GM21390 (cell line): ENCODE measurements at regions not wholly inside any gene's neighbourhood (a gene's known extent, or its start where the extent isn't known, plus 50 kb on each side); places are given as distances from the start of the nearest gene placed in this dataset.

Source experiments
- ATAC-seq: cut with Tn5 transposase; IDR thresholded peaks from one replicate; pipeline ENCODE4 v1.9.1; 2021; ENCODE audit not compliant: unreplicated experiment

DNA sequence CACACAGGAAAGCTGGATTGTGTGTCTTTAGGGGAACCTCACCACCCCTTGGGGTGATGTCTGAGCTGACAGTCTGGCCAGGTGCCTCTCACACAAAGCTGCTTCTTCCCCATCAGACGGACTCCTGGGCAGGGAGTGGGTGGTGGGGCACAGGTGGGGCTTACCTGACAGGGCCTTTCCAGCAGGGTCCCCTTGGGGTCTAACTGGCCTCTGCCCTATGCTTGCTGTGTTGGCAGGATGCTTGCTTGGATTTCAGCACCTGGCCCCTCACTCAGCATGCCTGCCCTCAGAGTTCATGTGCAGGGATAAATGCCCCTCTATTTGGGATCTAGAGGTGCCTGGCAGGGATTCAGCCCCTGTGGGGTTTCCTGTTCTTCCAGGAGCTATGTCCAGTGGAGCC, 496.9 kb upstream of the ZMIZ1 start:
- ATAC-seq: no peak

DNA sequence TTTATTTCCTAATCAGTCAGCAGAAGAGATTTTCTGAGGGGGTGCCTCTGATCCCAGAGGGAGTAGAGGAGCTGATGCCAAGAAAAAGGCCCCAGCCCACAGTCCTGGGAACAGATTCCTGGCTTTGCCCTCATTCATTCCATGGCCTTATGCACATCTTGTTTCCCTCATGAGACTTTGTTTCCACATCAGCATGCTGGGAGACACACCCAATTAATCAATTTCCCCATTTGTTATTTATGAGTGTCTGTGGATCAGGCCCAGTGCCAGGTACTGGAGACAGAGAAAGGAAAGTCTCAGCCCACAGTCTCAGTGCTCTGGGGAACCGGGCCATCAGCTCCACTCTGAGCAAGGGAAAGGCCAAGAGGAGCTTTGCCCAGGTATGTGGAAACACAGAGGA, 496.2 kb upstream of the ZMIZ1 start:
- ATAC-seq: no peak

DNA sequence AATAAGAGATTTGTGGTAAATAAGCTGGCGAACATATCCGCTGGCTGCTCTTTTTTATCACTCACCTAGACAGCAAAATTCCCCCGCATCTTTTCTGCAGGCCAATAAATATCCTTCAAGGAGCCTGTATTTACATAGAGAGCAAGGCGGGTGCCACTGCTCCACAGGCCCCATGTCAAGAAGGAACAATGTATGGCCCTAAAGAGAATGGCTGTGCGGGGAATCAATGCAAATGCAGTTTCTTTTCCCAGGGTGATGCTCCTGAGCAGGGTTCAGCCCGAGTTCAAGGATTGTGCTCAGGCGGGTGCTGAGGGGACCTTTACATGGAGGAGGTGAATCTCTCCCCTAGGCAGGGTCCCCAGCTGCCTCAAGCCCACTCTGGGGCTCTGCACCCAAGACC, 494.2 kb upstream of the ZMIZ1 start:
- ATAC-seq: no peak

DNA sequence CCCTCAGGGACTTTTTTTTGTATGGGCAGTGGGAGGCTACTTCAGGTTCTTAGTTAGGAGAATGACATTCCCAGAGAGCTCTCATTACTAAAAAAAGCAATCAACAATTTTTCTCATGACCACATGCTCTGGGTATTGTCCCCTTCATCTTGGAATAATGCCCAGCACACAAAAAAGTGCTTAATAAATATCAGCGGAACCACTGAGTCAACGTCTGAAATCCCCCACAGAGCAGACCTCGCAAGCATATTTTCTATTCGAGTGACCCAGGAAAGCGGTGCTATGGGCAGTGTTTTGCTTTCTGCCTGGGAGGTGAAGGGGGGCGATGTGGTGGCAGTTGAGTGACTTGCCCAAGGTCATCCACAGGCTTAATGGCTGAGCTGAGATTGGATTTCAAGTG, 493.4 kb upstream of the ZMIZ1 start:
- no peak for ATAC-seq

GRCh38 chr10:78576276-78576675, 492.5 kb upstream of the ZMIZ1 start:
- no peak for ATAC-seq

DNA sequence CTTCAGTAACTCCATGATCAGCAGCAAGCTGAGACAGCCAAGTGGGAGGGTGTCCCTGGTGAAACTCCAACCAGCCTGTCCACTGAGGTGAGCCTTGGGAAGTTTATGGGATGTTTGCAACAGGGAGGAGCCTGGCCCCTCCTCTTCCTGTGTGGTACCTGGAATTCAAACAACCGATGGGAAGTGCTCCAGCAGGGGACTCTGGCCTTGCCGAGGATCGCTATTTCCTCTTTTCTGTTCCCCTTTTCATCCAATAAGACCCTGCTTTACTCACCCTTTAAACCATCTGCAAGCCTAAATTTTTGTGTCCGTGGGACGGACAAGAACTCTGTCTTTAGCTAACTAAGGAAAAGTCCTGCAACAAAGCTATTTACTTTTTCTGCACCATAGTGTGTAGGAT, 491.1 kb upstream of the ZMIZ1 start:
- no peak for ATAC-seq

DNA sequence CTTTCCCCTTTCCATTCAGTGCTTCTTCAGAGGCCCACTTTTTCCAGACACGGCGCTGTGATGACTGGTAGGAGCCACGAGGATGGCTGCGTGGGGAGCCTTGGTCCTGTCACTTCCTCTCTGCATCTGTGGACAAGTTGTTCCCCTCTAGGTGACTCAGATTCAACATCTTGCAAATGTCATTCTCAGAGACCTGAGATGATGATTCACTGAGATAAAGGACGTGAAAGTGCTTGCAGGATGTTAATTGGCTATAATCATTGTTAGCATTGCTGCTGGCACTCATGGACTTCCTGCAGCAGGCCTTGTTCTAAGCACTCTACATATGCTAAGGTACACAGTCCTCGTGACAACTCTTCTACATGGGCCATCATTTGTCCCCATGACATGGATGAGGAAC, 489.8 kb upstream of the ZMIZ1 start:
- ATAC-seq: no peak

GRCh38 chr10:78579576-78579975, 489.2 kb upstream of the ZMIZ1 start:
- ATAC-seq: no peak

DNA sequence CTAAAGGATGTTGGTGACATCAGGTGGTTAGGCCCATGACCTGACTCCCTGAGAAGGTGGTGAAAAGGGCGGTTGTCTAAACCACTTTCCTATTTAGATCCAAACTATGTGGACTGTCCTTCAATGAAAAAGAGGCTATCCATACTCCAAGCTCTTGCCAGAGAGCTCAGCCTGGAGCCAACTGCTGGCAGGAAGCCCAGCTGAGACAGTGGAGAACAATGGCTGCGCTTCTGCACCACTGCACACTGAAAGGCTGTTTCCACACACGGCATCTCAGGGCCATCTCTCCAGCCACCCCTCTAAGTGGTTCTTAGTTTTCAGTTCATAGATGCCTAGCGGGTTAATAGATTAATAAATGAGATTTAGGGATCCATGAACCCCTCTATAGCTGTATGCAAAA, 488.8 kb upstream of the ZMIZ1 start:
- ATAC-seq: no peak

- no peak for ATAC-seq
Observed at GRCh38 chr10:78581133-78581694, 487.6 kb upstream of the ZMIZ1 start.

DNA sequence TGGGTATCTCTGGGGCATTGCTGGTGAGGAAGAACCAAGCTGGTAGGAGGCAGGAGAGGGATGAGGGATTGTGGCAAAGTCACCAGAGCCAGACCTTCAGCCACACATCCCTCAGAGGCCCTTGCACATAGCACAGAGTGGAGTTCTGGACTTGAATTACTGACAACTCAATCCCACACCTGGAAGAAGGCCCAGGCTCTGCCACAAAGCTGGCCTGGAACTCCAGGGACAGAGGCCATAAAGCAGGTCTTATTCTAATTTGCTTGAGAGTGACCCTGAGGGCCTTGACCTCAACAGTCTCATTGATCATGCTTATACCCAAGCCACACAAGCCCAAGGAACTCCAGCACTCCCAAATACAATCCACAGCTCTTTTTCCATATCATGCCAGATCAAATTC, 486.2 kb upstream of the ZMIZ1 start:
- no peak for ATAC-seq

GRCh38 chr10:78584266-78584665, 484.5 kb upstream of the ZMIZ1 start:
- no peak for ATAC-seq

- ATAC-seq: no peak
Observed at GRCh38 chr10:78584681-78585080, 484.1 kb upstream of the ZMIZ1 start.

DNA sequence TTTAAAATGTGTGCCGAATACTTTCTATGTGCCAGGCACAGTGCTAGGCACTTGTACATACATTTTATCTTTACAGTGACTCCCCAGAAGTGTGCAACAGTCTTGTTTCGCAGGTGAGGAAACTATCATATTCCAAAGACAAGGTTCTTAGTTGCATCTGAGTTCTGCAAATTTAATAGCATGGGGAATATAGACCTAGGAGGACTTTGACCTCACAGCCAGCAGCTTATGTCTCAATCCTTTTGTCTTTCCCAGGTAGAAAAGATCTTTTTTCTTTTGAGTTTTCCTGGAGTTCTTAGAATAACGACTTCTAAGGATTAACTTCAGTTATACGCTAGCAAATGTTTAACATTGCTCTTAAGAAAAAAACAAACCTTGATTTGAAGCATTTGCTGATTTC, 482.8 kb upstream of the ZMIZ1 start:
- no peak for ATAC-seq

- ATAC-seq: no peak
Observed at GRCh38 chr10:78588194-78588811, 480.5 kb upstream of the ZMIZ1 start.

DNA sequence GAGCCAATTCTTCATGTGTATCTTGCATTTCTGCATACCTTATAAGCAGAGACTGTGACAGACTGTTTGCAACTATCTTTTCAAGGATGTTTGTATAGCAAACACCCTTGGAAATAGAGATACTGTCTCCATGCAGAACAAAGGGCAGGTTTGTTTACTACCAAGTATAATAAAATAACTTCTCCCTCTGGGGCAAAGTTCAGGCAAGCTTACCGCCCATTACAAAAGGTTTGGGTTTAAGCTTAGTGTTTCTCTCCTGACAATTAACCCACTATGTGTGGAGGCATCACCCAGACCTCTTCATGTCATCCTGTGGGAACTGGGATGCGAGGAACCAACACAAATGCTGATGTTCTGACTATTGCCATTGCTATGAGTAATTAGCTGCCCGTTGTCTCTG, 479.1 kb upstream of the ZMIZ1 start:
- no peak for ATAC-seq

DNA sequence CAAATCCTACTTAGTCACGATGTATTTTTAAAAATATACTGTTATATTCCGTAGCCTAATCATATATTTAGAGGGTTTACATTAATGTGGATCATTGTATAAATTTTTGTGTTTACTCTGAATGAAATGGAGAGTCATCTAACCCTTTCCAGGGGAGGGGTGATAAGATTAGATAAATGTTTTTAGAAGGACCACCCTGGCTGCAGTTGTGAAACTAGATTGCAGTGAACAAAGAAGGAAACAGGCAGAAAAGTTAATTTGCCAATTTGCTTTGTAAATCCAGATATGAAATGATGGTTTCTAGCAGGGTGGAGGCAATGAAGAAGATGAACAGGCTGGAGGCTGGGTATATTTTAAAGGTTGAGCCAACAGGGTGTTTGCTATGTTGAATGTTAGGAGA, 477.7 kb upstream of the ZMIZ1 start:
- no peak for ATAC-seq

GRCh38 chr10:78594559-78595268, 474.1 kb upstream of the ZMIZ1 start:
- no peak for ATAC-seq

DNA sequence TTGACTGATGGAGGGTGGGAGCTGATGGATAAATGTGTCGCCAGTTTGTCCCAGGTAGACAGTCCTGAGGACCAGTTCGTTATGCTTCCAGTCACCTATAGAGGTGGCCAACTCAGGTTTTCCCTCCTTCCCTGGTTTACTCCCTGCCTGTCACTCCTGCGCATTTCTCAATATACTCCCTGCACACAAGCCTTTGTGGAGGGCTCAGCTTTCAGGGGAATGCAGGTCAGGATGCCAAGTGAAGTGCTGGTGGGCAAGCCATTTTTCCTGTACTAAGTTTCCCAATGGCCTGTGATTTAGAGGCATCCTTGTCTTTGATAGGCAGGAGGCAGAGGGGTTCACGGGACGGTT, 473.5 kb upstream of the ZMIZ1 start:
- ATAC-seq: no peak

DNA sequence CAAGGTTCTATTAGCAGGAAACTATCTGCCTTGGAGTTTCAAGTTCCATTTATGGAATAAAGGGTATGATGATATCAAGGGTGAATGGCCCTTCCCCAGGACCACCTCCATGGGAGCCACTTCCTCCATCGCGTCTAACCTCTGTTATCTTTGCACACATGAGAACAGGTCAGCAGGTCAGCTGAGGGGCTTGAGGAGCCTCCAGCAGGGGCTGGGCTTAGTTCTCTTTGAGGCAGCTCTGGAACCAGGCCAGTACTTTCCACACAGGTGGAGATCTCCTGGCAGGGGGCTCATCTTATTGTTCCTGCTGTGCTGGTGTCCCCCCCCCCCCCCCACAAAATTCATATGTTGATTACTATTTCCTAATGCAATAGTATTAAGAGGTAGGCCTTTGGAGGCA, 472.2 kb upstream of the ZMIZ1 start:
- ATAC-seq: no peak

DNA sequence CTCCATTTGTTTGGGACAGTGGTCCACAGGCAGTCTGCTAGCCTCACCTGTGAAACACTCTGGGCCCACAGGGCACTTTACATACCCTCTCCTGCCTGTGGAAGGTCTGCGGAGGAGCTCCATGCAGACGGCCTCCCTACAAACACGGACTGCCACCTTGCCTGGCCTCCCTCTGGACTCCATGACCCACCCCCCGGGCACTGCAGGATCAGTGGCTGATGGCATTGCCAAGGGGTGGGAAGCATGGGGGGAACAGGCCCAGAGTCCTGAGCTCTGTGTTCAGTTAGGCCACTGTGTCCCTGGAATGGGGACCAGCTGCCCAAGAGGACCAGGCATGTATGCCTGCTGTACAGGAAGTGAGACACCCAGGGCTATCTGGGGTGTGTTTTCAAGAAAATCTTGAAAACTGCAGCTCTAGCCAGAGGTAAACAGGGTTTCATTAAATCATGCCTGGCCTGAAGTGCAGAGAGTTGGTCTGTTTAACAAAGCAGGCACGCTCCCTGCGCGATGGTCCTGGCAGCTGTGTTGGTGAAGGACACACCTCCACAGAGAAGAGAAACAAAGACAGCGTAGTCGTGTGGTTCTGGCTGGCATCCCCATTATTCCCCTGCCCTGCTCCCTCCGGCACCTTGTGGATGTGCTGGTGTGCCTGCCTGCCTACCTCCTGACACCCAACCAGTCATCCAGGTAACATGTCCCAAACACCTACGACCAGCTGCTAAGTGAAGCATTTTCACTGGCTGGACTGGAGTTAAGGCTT, 470.8 kb upstream of the ZMIZ1 start:
- ATAC-seq: no peak
